Gastroesophageal sphincter (tissue), 3 donors: ENCODE measurements at regions not wholly inside any gene's neighbourhood (a gene's known extent, or its start where the extent isn't known, plus 50 kb on each side); places are given as distances from the start of the nearest gene placed in this dataset.

Experiments
- EP300 ChIP-seq: sonication (generic); formaldehyde crosslinking; IDR thresholded peaks from one replicate; pipeline ENCODE4 v1.6.1; 2017; ENCODE audit warnings: antibody characterized with exemption, mild to moderate bottlenecking
- POLR2A ChIP-seq, 2 donors: fragments of 450-650 bp; IDR thresholded peaks; one replicate each; pipeline ENCODE4 v1.6.1; 2017; ENCODE audit warnings: antibody characterized with exemption in 2 of 2, mild to moderate bottlenecking in 2 of 2, moderate library complexity in 1 of 2
- TF ChIP-seq, protein P1 (sequence below), 4 experiments: fragments of 200-600 bp in 2 of 4; fragments of 450-650 bp in 2 of 4; sonication (generic) in 1 of 4; IDR thresholded peaks; one replicate each; pipeline ENCODE4 v1.5.1; 2017 to 2019; ENCODE audit warnings: antibody characterized with exemption in 4 of 4, mild to moderate bottlenecking in 2 of 4, moderate library complexity in 2 of 4

DNA sequence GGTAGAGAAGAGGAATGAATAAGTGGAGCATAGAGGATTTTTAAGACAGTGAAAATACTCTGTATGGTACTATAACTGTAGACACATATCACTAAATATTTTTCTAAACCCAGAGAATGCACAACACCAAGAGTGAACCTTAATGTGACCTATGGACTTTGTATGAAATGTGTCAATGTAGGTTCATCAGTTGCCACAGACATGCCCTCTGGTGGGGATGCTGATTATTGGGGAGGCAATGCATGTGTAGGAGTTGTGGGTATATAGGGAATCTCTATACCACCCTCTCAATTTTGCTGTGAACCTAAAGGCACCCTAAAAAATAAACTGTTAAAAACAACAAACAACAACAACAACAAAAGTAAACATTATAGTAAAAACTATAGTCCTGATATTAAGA is 293.7 kb downstream of the RNF144B start:
- no peak for TF ChIP-seq POLR2A (IDR thresholded peaks at IDR 0.05)
- TF ChIP-seq, protein P1, sequence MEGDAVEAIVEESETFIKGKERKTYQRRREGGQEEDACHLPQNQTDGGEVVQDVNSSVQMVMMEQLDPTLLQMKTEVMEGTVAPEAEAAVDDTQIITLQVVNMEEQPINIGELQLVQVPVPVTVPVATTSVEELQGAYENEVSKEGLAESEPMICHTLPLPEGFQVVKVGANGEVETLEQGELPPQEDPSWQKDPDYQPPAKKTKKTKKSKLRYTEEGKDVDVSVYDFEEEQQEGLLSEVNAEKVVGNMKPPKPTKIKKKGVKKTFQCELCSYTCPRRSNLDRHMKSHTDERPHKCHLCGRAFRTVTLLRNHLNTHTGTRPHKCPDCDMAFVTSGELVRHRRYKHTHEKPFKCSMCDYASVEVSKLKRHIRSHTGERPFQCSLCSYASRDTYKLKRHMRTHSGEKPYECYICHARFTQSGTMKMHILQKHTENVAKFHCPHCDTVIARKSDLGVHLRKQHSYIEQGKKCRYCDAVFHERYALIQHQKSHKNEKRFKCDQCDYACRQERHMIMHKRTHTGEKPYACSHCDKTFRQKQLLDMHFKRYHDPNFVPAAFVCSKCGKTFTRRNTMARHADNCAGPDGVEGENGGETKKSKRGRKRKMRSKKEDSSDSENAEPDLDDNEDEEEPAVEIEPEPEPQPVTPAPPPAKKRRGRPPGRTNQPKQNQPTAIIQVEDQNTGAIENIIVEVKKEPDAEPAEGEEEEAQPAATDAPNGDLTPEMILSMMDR (IDR thresholded peaks at IDR 0.05): no peak
- TF ChIP-seq EP300: no peak
